ENCODE measurements at regions not wholly inside any gene's neighbourhood (a gene's known extent, or its start where the extent isn't known, plus 50 kb on each side); places are given as distances from the start of the nearest gene placed in this dataset.
"Not testable (repeated sequence)": the region's sequence is repeated elsewhere in the genome, so short reads cannot be mapped to it uniquely, and the experiment has no call there.

DNA sequence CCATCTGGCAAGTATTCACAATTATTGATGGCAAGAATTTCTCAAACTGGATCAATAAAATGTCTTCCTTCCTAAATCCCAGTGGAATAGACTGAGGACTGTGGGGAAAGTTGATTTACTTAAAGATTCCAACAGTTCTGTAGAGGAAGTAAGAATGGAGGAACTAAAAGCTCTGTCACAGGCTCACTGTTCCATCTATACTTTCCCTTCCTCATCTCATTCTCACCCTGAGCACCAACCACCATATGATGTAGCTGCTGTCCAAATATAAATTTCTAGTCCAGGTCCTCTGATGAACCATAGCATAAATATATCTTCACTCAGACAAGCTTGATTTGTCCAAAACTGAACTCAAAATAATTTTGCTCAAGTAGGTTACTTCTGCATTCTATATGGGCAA is 786.9 kb downstream of the TTLL7 start:
- H3K27ac Mint-ChIP-seq (ENCODE audit: unreplicated experiment): not testable (repeated sequence)

DNA sequence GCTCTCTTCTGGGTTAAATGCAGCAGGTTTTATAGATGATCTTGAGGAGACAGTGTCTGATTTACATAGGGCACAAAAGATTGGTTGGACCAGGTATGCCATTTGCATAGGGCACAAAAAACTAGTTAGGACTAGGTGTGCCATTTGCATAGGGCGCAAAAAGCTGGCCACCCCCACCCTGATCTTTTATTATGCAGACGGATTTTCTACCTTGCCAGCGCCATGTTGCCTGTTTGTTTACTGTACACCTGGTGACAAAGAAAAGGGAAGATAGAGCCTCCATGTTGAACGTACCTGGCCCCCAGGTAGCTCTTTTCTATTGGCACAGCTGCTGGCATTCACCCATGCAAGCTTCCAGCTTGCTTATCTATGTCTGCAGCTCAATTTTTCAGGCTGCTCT is 790.4 kb downstream of the TTLL7 start:
- H3K9me3 Mint-ChIP-seq (ENCODE audit: unreplicated experiment); H3K4me1 Mint-ChIP-seq (ENCODE audit: unreplicated experiment); H3K27ac Mint-ChIP-seq (ENCODE audit: unreplicated experiment); H3K36me3 Mint-ChIP-seq (ENCODE audit: unreplicated experiment); H3K27me3 Mint-ChIP-seq (ENCODE audit: unreplicated experiment); H3K4me3 Mint-ChIP-seq (ENCODE audit: unreplicated experiment); DNase-seq (ENCODE audit: extremely low spot score, unreplicated experiment): not testable (repeated sequence)

More for the DNA sequence above, 786.9 kb downstream of the TTLL7 start:
- H3K4me1 Mint-ChIP-seq (ENCODE audit: unreplicated experiment); H3K4me3 Mint-ChIP-seq (ENCODE audit: unreplicated experiment); H3K9me3 Mint-ChIP-seq (ENCODE audit: unreplicated experiment); H3K36me3 Mint-ChIP-seq (ENCODE audit: unreplicated experiment); DNase-seq (ENCODE audit: extremely low spot score, unreplicated experiment); H3K27me3 Mint-ChIP-seq (ENCODE audit: unreplicated experiment): not testable (repeated sequence)

- H3K27me3 Mint-ChIP-seq (ENCODE audit: unreplicated experiment): not testable (repeated sequence)
These were observed 804.3 kb downstream of the TTLL7 start for GRCh38 chr1:83194610-83195009.

DNA sequence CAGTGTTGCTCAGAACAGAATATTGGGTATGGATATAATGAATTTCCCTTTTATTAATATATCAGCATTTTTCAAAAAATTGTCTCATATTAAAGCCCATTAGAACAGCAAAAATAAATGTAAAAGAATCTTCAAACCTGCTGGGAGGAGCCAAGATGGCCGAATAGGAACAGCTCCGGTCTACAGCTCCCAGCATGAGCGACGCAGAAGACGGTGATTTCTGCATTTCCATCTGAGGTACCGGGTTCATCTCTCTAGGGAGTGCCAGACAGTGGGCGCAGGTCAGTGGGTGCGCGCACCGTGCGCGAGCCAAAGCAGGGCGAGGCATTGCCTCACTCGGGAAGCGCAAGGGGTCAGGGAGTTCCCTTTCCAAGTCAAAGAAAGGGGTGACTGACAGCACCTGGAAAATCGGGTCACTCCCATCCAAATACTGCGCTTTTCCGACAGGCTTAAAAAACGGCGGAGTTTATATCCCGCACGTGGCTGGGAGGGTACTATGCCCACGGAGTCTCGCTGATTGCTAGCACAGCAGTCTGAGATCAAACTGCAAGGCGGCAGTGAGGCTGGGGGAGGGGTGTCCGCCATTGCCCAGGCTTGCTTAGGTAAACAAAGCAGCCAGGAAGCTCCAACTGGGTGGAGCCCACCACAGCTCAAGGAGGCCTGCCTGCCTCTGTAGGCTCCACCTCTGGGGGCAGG is 816.8 kb downstream of the TTLL7 start:
- not testable (repeated sequence) for H3K36me3 Mint-ChIP-seq (ENCODE audit: unreplicated experiment); DNase-seq (ENCODE audit: extremely low spot score, unreplicated experiment); H3K27me3 Mint-ChIP-seq (ENCODE audit: unreplicated experiment); H3K4me1 Mint-ChIP-seq (ENCODE audit: unreplicated experiment); H3K9me3 Mint-ChIP-seq (ENCODE audit: unreplicated experiment)
- Mint-ChIP-seq H3K4me3 (ENCODE audit: unreplicated experiment) (peak overlapping the region; percentile 86), H3K27ac (ENCODE audit: unreplicated experiment) (peak overlapping the region; percentile 91)

More at GRCh38 chr1:83194610-83195009, 804.3 kb downstream of the TTLL7 start:
- not testable (repeated sequence) for DNase-seq (ENCODE audit: extremely low spot score, unreplicated experiment); H3K4me3 Mint-ChIP-seq (ENCODE audit: unreplicated experiment); H3K36me3 Mint-ChIP-seq (ENCODE audit: unreplicated experiment); H3K9me3 Mint-ChIP-seq (ENCODE audit: unreplicated experiment); H3K4me1 Mint-ChIP-seq (ENCODE audit: unreplicated experiment); H3K27ac Mint-ChIP-seq (ENCODE audit: unreplicated experiment)

- H3K9me3 Mint-ChIP-seq (ENCODE audit: unreplicated experiment); H3K4me3 Mint-ChIP-seq (ENCODE audit: unreplicated experiment); H3K27ac Mint-ChIP-seq (ENCODE audit: unreplicated experiment); H3K36me3 Mint-ChIP-seq (ENCODE audit: unreplicated experiment); H3K4me1 Mint-ChIP-seq (ENCODE audit: unreplicated experiment); H3K27me3 Mint-ChIP-seq (ENCODE audit: unreplicated experiment); DNase-seq (ENCODE audit: extremely low spot score, unreplicated experiment): not testable (repeated sequence)
These were observed 818.3 kb downstream of the TTLL7 start for GRCh38 chr1:83180621-83181020.

DNA sequence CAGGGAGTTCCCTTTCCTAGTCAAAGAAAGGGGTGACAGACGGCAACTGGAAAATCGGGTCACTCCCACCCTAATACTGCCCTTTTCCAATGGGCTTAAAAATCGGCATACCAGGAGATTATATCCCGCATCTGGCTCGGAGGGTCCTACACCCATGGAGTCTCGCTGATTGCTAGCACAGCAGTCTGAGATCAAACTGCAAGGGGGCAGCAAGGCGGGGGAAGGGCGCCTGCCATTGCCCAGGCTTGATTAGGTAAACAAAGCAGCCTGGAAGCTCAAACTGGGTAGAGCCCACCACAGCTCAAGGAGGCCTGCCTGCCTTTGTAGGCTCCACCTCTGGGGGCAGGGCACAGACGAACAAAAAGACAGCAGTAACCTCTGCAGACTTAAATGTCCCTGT is 831.3 kb downstream of the TTLL7 start:
- DNase-seq (ENCODE audit: extremely low spot score, unreplicated experiment); H3K4me1 Mint-ChIP-seq (ENCODE audit: unreplicated experiment); H3K27me3 Mint-ChIP-seq (ENCODE audit: unreplicated experiment); H3K36me3 Mint-ChIP-seq (ENCODE audit: unreplicated experiment); H3K27ac Mint-ChIP-seq (ENCODE audit: unreplicated experiment); H3K4me3 Mint-ChIP-seq (ENCODE audit: unreplicated experiment); H3K9me3 Mint-ChIP-seq (ENCODE audit: unreplicated experiment): not testable (repeated sequence)

DNA sequence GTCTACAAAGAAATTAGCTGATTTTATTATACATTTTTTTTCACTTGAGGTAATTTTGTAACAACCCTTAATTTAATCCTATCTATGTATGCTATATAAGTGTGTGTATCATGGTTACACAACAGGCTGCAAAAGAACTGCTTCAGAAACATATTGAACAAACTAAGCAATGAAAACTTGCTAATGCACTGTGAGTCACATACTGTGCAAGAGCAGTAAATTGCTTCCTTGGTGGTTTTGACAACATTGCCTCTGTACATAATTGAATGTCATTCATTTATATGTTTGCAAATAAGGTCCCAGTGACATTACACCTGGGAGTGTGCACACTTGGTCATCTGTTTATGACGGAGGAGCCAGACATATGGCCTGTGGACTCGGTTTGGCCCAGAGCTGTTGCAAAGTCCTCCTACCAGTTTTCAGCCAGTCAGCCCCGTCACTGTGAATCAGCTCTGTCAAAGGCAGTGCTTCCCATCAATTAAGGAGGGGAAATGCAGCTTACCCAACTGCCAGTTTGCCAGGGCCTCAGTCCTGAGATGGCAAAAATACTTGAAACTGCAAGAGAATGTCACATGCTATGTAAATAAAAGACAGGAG is 835.0 kb downstream of the TTLL7 start:
- not testable (repeated sequence) for DNase-seq (ENCODE audit: extremely low spot score, unreplicated experiment); H3K9me3 Mint-ChIP-seq (ENCODE audit: unreplicated experiment); H3K36me3 Mint-ChIP-seq (ENCODE audit: unreplicated experiment); H3K4me1 Mint-ChIP-seq (ENCODE audit: unreplicated experiment); H3K27ac Mint-ChIP-seq (ENCODE audit: unreplicated experiment); H3K27me3 Mint-ChIP-seq (ENCODE audit: unreplicated experiment); H3K4me3 Mint-ChIP-seq (ENCODE audit: unreplicated experiment)

DNA sequence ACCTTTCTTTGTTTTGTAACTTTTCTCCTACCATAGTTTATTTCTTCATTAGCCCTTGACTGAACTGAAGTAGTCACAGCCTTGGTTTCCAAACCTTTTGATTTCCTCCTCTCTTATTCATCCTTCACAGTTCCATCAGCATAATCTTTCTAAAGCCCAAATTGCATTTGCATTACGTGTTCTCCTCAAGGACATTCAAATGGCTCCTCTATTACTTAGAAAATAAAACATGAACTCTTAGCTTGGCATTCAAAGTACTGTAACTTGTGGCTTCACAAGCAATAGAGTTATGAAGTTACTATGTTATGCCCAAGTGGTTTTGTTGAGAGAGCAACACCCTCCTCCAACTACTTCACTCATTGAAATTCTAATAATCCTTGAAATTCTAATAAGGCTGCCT is 840.0 kb downstream of the TTLL7 start:
- not testable (repeated sequence) for H3K4me1 Mint-ChIP-seq (ENCODE audit: unreplicated experiment); H3K27ac Mint-ChIP-seq (ENCODE audit: unreplicated experiment); H3K27me3 Mint-ChIP-seq (ENCODE audit: unreplicated experiment); H3K36me3 Mint-ChIP-seq (ENCODE audit: unreplicated experiment); DNase-seq (ENCODE audit: extremely low spot score, unreplicated experiment); H3K4me3 Mint-ChIP-seq (ENCODE audit: unreplicated experiment); H3K9me3 Mint-ChIP-seq (ENCODE audit: unreplicated experiment)

DNA sequence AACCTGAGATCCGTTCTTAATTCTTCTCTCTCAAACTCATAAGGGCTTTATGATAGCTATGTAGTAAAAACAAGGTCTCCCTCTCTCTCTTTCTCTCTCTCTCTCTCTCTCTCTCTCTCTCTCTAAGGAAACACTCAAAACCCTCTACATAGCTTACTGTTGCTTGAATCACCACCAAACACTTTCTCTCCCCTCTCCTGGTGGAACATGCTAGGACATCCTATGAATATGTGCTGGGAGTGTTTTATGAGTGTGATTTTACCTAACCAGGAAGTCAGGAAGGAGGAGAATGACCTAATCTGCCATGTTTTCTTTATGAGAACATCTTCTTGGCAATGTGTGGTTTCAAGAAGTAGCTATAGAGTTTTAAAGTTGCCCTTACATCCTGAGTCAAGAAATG is 844.6 kb downstream of the TTLL7 start:
- H3K4me1 Mint-ChIP-seq (ENCODE audit: unreplicated experiment): peaks cover 12% of the 10 kb centered on the region
- DNase-seq (ENCODE audit: extremely low spot score, unreplicated experiment); H3K9me3 Mint-ChIP-seq (ENCODE audit: unreplicated experiment); H3K4me3 Mint-ChIP-seq (ENCODE audit: unreplicated experiment); H3K36me3 Mint-ChIP-seq (ENCODE audit: unreplicated experiment); H3K27me3 Mint-ChIP-seq (ENCODE audit: unreplicated experiment); H3K27ac Mint-ChIP-seq (ENCODE audit: unreplicated experiment): not testable (repeated sequence)

- Mint-ChIP-seq H3K4me1 (ENCODE audit: unreplicated experiment) (peaks cover 10% of the 10 kb centered on the region), H3K27ac (ENCODE audit: unreplicated experiment) (peak overlapping the region; percentile 58)
- not testable (repeated sequence) for H3K9me3 Mint-ChIP-seq (ENCODE audit: unreplicated experiment); H3K4me3 Mint-ChIP-seq (ENCODE audit: unreplicated experiment); H3K27me3 Mint-ChIP-seq (ENCODE audit: unreplicated experiment); H3K36me3 Mint-ChIP-seq (ENCODE audit: unreplicated experiment); DNase-seq (ENCODE audit: extremely low spot score, unreplicated experiment)
These were observed 847.6 kb downstream of the TTLL7 start for GRCh38 chr1:83151167-83151898.

DNA sequence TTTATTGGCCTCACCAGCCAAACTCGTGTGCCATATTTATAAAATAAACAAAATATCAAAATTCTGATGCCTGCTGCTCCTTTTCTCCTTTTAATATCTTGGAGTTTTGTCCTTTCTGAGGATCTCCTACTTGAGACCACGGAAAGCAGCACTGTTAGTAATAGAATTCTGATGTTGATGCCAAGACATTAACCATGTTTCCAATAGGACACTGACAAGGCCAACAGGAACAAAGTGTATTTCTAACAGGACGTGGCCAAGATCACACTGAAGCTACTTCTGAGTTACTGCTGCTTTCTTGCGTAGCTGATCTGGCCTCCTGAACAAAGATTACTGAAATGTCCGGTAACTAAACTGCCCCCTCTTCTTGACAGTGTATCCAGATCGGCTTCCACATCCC is 848.5 kb downstream of the TTLL7 start:
- not testable (repeated sequence) for H3K36me3 Mint-ChIP-seq (ENCODE audit: unreplicated experiment); H3K4me3 Mint-ChIP-seq (ENCODE audit: unreplicated experiment); H3K27me3 Mint-ChIP-seq (ENCODE audit: unreplicated experiment); DNase-seq (ENCODE audit: extremely low spot score, unreplicated experiment); H3K9me3 Mint-ChIP-seq (ENCODE audit: unreplicated experiment)
- Mint-ChIP-seq H3K27ac (ENCODE audit: unreplicated experiment) (peak overlapping the region; percentile 58), H3K4me1 (ENCODE audit: unreplicated experiment) (peaks cover 10% of the 10 kb centered on the region)

GRCh38 chr1:83145820-83146219 is 853.1 kb downstream of the TTLL7 start:
- not testable (repeated sequence) for H3K4me3 Mint-ChIP-seq (ENCODE audit: unreplicated experiment); H3K36me3 Mint-ChIP-seq (ENCODE audit: unreplicated experiment); H3K27ac Mint-ChIP-seq (ENCODE audit: unreplicated experiment); H3K4me1 Mint-ChIP-seq (ENCODE audit: unreplicated experiment); H3K27me3 Mint-ChIP-seq (ENCODE audit: unreplicated experiment); H3K9me3 Mint-ChIP-seq (ENCODE audit: unreplicated experiment); DNase-seq (ENCODE audit: extremely low spot score, unreplicated experiment)

Data from osteocyte (in vitro differentiated cells).